ENCODE measurements at regions not wholly inside any gene's neighbourhood (a gene's known extent, or its start where the extent isn't known, plus 50 kb on each side); places are given as distances from the start of the nearest gene placed in this dataset.
"Not testable (repeated sequence)": the region's sequence is repeated elsewhere in the genome, so short reads cannot be mapped to it uniquely, and the experiment has no call there.

- DNase-seq, result no peak
- H3K36me3 ChIP-seq (ENCODE audit: control insufficient read depth, insufficient read depth, low read length), result no peaks in the 10 kb centered on the region
- H3K27me3 ChIP-seq (ENCODE audit: control insufficient read depth, insufficient read depth, low read length), result no peaks in the 10 kb centered on the region
- no peak overlapping the region for H3K4me3 ChIP-seq (ENCODE audit: low read length)
- no peak overlapping the region for H3K27ac ChIP-seq (ENCODE audit: low read length)
- no peaks in the 10 kb centered on the region for H3K4me1 ChIP-seq (ENCODE audit: control insufficient read depth, insufficient read depth, low read length)
- no peaks in the 10 kb centered on the region for H3K9me3 ChIP-seq (ENCODE audit: control insufficient read depth, low read depth, low read length)
- WGBS (ENCODE audit: insufficient coverage, low lambda C conversion rate), result 75% methylated on average over 2 of the region's 3 CpGs
Observed at GRCh38 chr13:66076417-66076816, 1153.7 kb downstream of the PCDH9 start.

GRCh38 chr13:66074018-66074615 is 1156.0 kb downstream of the PCDH9 start:
- Histone ChIP-seq H3K4me3 (ENCODE audit: low read length) (no peak overlapping the region), H3K27ac (ENCODE audit: low read length) (no peak overlapping the region), H3K4me1 (ENCODE audit: control insufficient read depth, insufficient read depth, low read length) (no peaks in the 10 kb centered on the region), H3K9me3 (ENCODE audit: control insufficient read depth, low read depth, low read length) (no peaks in the 10 kb centered on the region), H3K27me3 (ENCODE audit: control insufficient read depth, insufficient read depth, low read length) (no peaks in the 10 kb centered on the region), H3K36me3 (ENCODE audit: control insufficient read depth, insufficient read depth, low read length) (no peaks in the 10 kb centered on the region)
- no CpG with 5 or more reads among the region's 4 CpGs for WGBS (ENCODE audit: insufficient coverage, low lambda C conversion rate)
- DNase-seq, result no peak

GRCh38 chr13:66072097-66072496 is 1158.0 kb downstream of the PCDH9 start:
- not testable (repeated sequence) for H3K4me3 ChIP-seq (ENCODE audit: low read length); DNase-seq; H3K4me1 ChIP-seq (ENCODE audit: control insufficient read depth, insufficient read depth, low read length); H3K27ac ChIP-seq (ENCODE audit: low read length); H3K36me3 ChIP-seq (ENCODE audit: control insufficient read depth, insufficient read depth, low read length); H3K27me3 ChIP-seq (ENCODE audit: control insufficient read depth, insufficient read depth, low read length); H3K9me3 ChIP-seq (ENCODE audit: control insufficient read depth, low read depth, low read length)
- WGBS (ENCODE audit: insufficient coverage, low lambda C conversion rate), result no CpG with 5 or more reads among the region's 2 CpGs

GRCh38 chr13:66071608-66072007 is 1158.5 kb downstream of the PCDH9 start:
- no peaks in the 10 kb centered on the region for H3K9me3 ChIP-seq (ENCODE audit: control insufficient read depth, low read depth, low read length)
- no peaks in the 10 kb centered on the region for H3K4me1 ChIP-seq (ENCODE audit: control insufficient read depth, insufficient read depth, low read length)
- no peak for DNase-seq
- H3K36me3 ChIP-seq (ENCODE audit: control insufficient read depth, insufficient read depth, low read length), result no peaks in the 10 kb centered on the region
- H3K4me3 ChIP-seq (ENCODE audit: low read length), result no peak overlapping the region
- 79% methylated on average over 2 of the region's 8 CpGs for WGBS (ENCODE audit: insufficient coverage, low lambda C conversion rate)
- H3K27ac ChIP-seq (ENCODE audit: low read length), result no peak overlapping the region
- no peaks in the 10 kb centered on the region for H3K27me3 ChIP-seq (ENCODE audit: control insufficient read depth, insufficient read depth, low read length)

DNA sequence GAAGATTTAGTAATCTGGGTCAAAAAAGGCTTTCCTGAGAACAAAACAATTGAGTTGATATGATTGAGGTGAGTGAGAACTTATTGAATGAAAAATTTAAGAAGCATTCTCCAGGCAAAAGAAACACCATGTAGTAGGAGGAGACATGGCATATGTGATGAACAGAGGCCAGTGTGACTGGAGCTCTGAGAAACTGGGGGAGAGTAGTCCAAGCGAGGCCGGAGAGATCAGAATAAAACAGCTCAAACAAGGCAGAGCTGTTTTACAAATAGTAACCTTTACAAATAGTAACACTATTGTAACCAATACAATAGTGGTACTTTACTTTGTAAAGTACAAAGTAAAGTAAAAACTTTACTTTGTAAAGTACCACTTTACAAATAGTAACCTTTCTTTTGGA is 1159.1 kb downstream of the PCDH9 start:
- WGBS (ENCODE audit: insufficient coverage, low lambda C conversion rate), result no CpG with 5 or more reads among the region's 2 CpGs
- Histone ChIP-seq H3K9me3 (ENCODE audit: control insufficient read depth, low read depth, low read length) (no peaks in the 10 kb centered on the region), H3K27ac (ENCODE audit: low read length) (no peak overlapping the region), H3K4me3 (ENCODE audit: low read length) (no peak overlapping the region), H3K27me3 (ENCODE audit: control insufficient read depth, insufficient read depth, low read length) (no peaks in the 10 kb centered on the region), H3K36me3 (ENCODE audit: control insufficient read depth, insufficient read depth, low read length) (no peaks in the 10 kb centered on the region), H3K4me1 (ENCODE audit: control insufficient read depth, insufficient read depth, low read length) (no peaks in the 10 kb centered on the region)
- no peak for DNase-seq

DNA sequence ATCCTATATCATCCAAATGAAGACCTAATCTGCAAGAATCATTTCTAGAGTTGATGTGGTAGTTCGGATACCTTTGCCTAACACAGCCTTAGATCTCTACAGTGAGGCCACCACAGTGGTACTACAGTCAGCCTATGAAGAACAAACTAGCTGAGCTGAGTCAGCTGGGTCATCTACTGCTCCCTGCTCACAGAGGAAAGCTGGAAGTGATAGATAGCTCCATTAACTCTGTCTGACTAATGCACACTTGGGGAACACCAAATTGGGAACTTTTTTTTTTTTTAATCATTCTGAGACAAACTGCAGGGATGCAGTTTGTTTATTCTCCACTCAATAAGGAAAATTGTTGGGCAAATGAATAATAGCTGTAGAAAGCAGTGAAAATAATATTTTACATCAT is 1160.6 kb downstream of the PCDH9 start:
- Histone ChIP-seq H3K4me3 (ENCODE audit: low read length) (no peak overlapping the region), H3K9me3 (ENCODE audit: control insufficient read depth, low read depth, low read length) (no peaks in the 10 kb centered on the region), H3K36me3 (ENCODE audit: control insufficient read depth, insufficient read depth, low read length) (no peaks in the 10 kb centered on the region), H3K27me3 (ENCODE audit: control insufficient read depth, insufficient read depth, low read length) (no peaks in the 10 kb centered on the region), H3K27ac (ENCODE audit: low read length) (no peak overlapping the region), H3K4me1 (ENCODE audit: control insufficient read depth, insufficient read depth, low read length) (no peaks in the 10 kb centered on the region)
- no CpG with 5 or more reads among the region's 1 CpG for WGBS (ENCODE audit: insufficient coverage, low lambda C conversion rate)
- DNase-seq, result no peak

DNA sequence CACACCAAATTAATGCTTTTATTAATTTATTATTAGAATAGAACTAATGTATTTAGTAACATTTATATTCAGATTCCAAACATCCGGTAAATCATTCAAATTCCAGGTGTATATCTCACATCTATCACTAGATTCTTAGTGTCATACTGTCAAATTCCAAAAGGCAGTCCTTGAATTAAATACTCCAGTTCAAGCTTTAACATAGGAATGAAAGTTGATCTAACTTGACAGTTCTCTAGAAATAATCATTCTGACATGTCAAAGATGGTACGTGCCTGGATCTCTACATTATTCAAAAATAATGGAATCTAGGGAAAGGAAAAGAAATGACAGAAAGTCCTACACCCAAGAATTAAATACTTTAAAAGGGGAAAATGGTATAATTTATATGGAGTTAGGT is 1161.5 kb downstream of the PCDH9 start:
- no peaks in the 10 kb centered on the region for H3K27me3 ChIP-seq (ENCODE audit: control insufficient read depth, insufficient read depth, low read length)
- no peak overlapping the region for H3K4me3 ChIP-seq (ENCODE audit: low read length)
- WGBS (ENCODE audit: insufficient coverage, low lambda C conversion rate), result 42% methylated on average over 2 of the region's 2 CpGs
- H3K4me1 ChIP-seq (ENCODE audit: control insufficient read depth, insufficient read depth, low read length), result no peaks in the 10 kb centered on the region
- DNase-seq, result no peak
- no peaks in the 10 kb centered on the region for H3K36me3 ChIP-seq (ENCODE audit: control insufficient read depth, insufficient read depth, low read length)
- H3K9me3 ChIP-seq (ENCODE audit: control insufficient read depth, low read depth, low read length), result no peaks in the 10 kb centered on the region
- H3K27ac ChIP-seq (ENCODE audit: low read length), result no peak overlapping the region

- Histone ChIP-seq H3K9me3 (ENCODE audit: control insufficient read depth, low read depth, low read length) (peaks cover 3% of the 10 kb centered on the region), H3K27me3 (ENCODE audit: control insufficient read depth, insufficient read depth, low read length) (no peaks in the 10 kb centered on the region), H3K27ac (ENCODE audit: low read length) (no peak overlapping the region), H3K36me3 (ENCODE audit: control insufficient read depth, insufficient read depth, low read length) (no peaks in the 10 kb centered on the region), H3K4me3 (ENCODE audit: low read length) (no peak overlapping the region), H3K4me1 (ENCODE audit: control insufficient read depth, insufficient read depth, low read length) (no peaks in the 10 kb centered on the region)
- DNase-seq, result no peak
- WGBS (ENCODE audit: insufficient coverage, low lambda C conversion rate), result no CpG with 5 or more reads among the region's 4 CpGs
Observed at GRCh38 chr13:66048888-66049287, 1181.2 kb downstream of the PCDH9 start.

DNA sequence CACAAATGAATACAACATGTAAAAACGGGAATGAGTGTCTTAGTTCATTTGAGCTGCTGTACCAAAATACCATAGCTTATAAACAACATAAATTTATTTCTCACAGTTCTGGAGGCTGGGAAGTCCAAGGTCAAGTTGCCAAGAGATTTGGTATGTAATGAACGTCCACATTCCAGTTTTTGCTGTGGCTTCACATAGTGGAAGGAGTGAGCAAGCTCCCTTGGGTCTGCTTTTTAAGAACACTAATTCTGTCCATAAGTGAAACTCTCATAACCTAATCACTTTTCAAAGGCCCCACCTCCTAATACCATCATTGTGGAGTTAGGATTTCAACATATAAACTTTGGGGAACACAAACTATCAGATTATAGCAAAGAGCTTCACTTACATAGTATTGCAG is 1189.6 kb downstream of the PCDH9 start:
- no peaks in the 10 kb centered on the region for H3K9me3 ChIP-seq (ENCODE audit: control insufficient read depth, low read depth, low read length)
- DNase-seq, result no peak
- H3K27ac ChIP-seq (ENCODE audit: low read length), result no peak overlapping the region
- H3K4me3 ChIP-seq (ENCODE audit: low read length), result no peak overlapping the region
- H3K27me3 ChIP-seq (ENCODE audit: control insufficient read depth, insufficient read depth, low read length), result no peaks in the 10 kb centered on the region
- H3K4me1 ChIP-seq (ENCODE audit: control insufficient read depth, insufficient read depth, low read length), result no peaks in the 10 kb centered on the region
- 86% methylated on average over 1 of the region's 2 CpGs for WGBS (ENCODE audit: insufficient coverage, low lambda C conversion rate)
- no peaks in the 10 kb centered on the region for H3K36me3 ChIP-seq (ENCODE audit: control insufficient read depth, insufficient read depth, low read length)

DNA sequence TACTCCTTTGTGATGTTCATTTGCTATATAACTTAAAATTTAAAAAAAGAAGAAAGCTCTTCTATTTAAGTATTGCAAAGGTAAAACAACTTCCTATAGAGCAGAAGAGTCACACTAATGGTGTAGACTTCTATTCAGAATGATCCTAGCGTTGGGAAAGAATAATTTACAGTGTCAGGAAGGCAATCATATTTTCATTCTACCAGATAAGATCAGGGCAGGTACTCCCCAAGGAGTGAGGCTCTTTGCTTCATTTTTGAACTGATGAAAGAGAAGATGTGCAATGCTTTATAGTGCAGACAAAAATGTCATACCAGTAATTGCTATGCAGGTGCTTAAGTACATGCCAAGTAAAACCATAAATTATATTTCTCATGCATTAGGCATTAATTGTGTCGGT is 1193.0 kb downstream of the PCDH9 start:
- Histone ChIP-seq H3K36me3 (ENCODE audit: control insufficient read depth, insufficient read depth, low read length) (no peaks in the 10 kb centered on the region), H3K4me3 (ENCODE audit: low read length) (no peak overlapping the region)
- WGBS (ENCODE audit: insufficient coverage, low lambda C conversion rate), result no CpG with 5 or more reads among the region's 2 CpGs

DNA sequence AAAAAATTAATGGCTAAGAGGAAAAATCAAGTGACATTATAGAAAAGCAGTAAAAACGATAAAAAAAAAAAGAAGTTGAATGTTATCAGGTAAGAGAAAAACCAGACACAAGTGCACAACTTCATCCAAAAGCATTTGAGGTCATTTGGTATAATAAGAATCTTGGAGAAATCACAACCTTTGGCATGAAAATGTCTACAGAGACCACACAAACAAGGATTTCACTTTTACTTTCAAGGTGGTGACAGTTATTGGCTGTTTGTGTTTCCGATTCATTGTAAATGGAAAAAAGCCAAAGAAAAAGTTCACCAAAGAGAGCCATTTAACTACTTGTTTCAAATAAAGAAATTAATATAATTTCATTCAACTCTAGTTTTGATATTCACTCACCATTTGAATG is 1193.5 kb downstream of the PCDH9 start:
- no peaks in the 10 kb centered on the region for H3K36me3 ChIP-seq (ENCODE audit: control insufficient read depth, insufficient read depth, low read length)
- no peak for DNase-seq
- WGBS (ENCODE audit: insufficient coverage, low lambda C conversion rate), result 82% methylated on average over 2 of the region's 2 CpGs
- H3K4me3 ChIP-seq (ENCODE audit: low read length), result no peak overlapping the region
- H3K27me3 ChIP-seq (ENCODE audit: control insufficient read depth, insufficient read depth, low read length), result no peaks in the 10 kb centered on the region
- H3K4me1 ChIP-seq (ENCODE audit: control insufficient read depth, insufficient read depth, low read length), result no peaks in the 10 kb centered on the region
- H3K9me3 ChIP-seq (ENCODE audit: control insufficient read depth, low read depth, low read length), result no peaks in the 10 kb centered on the region
- no peak overlapping the region for H3K27ac ChIP-seq (ENCODE audit: low read length)

More for the DNA sequence above, 1193.0 kb downstream of the PCDH9 start:
- no peaks in the 10 kb centered on the region for H3K9me3 ChIP-seq (ENCODE audit: control insufficient read depth, low read depth, low read length)
- H3K27ac ChIP-seq (ENCODE audit: low read length), result no peak overlapping the region
- no peaks in the 10 kb centered on the region for H3K4me1 ChIP-seq (ENCODE audit: control insufficient read depth, insufficient read depth, low read length)
- H3K27me3 ChIP-seq (ENCODE audit: control insufficient read depth, insufficient read depth, low read length), result no peaks in the 10 kb centered on the region
- no peak for DNase-seq
